Calu3 (cell line): ENCODE measurements at regions not wholly inside any gene's neighbourhood (a gene's known extent, or its start where the extent isn't known, plus 50 kb on each side); places are given as distances from the start of the nearest gene placed in this dataset.

Source experiments
- BruUV-seq: library from RNA; stranded (reverse); fragments of 400-500 nt; replicated peaks from 2 replicates; lab custom pipeline; 2021; lab: Mats Ljungman, UMichigan
- CTCF ChIA-PET: fragments of 300-600 bp; sonication (Branson Sonifier 250); formaldehyde crosslinking; loops from one replicate; lab custom pipeline; 2022; ENCODE audit warnings: antibody characterized with exemption; lab: Charles Lee
- DNase-seq: peaks from one replicate; pipeline ENCODE4 v3.0.0; 2022
- H3K27ac Mint-ChIP-seq: one replicate; pipeline ENCODE4 v1.8.0; 2022; ENCODE audit warnings: mixed read lengths; ENCODE audit not compliant: unreplicated experiment
- H3K27me3 Mint-ChIP-seq: one replicate; pipeline ENCODE4 v1.8.0; 2022; ENCODE audit warnings: mixed read lengths; ENCODE audit not compliant: unreplicated experiment
- H3K36me3 Mint-ChIP-seq: one replicate; pipeline ENCODE4 v1.8.0; 2022; ENCODE audit warnings: mild to moderate bottlenecking, moderate library complexity, mixed read lengths; ENCODE audit not compliant: insufficient read depth, unreplicated experiment
- H3K4me1 Mint-ChIP-seq: one replicate; pipeline ENCODE4 v1.8.0; 2022; ENCODE audit warnings: mild to moderate bottlenecking, low read depth, mixed read lengths; ENCODE audit not compliant: unreplicated experiment
- H3K4me3 Mint-ChIP-seq: one replicate; pipeline ENCODE4 v1.8.0; 2022; ENCODE audit warnings: mild to moderate bottlenecking, low read depth, moderate library complexity, mixed read lengths; ENCODE audit not compliant: unreplicated experiment
- H3K9me3 Mint-ChIP-seq: one replicate; pipeline ENCODE4 v1.8.0; 2022; ENCODE audit warnings: low read depth, mixed read lengths; ENCODE audit not compliant: unreplicated experiment
- intact Hi-C: fragments of 100-400 bp; cut with micrococcal nuclease; formaldehyde crosslinking; loops from one replicate; pipeline ENCODE4 v1.10.0; 2022; ENCODE audit not compliant: unreplicated experiment
- TF ChIP-seq, protein P1 (sequence below): fragments of 200-600 bp; IDR thresholded peaks from one replicate; pipeline ENCODE4 v1.8.0; 2022; ENCODE audit warnings: antibody characterized with exemption; ENCODE audit not compliant: unreplicated experiment

DNA sequence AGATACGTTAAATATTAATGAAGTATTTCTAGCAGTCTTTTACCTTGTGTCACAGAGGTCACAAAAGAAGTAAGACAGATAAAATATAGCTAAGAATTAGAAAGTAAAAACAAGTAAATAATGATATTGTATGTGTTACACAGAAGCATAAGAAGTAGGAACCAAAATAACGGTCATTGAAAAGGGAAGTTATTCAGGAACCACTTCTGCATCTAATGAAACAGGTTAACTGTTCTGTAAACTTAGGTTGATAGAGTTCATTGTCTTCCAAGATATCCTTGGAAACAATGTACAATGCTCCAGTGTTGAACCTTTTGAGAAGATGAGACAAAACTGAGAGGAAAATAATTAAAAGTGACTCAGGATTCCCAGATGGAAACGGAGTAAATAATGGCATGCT lies 57.1 kb upstream of the CD302 start:
- DNase-seq, result no peak
- TF ChIP-seq, protein P1, sequence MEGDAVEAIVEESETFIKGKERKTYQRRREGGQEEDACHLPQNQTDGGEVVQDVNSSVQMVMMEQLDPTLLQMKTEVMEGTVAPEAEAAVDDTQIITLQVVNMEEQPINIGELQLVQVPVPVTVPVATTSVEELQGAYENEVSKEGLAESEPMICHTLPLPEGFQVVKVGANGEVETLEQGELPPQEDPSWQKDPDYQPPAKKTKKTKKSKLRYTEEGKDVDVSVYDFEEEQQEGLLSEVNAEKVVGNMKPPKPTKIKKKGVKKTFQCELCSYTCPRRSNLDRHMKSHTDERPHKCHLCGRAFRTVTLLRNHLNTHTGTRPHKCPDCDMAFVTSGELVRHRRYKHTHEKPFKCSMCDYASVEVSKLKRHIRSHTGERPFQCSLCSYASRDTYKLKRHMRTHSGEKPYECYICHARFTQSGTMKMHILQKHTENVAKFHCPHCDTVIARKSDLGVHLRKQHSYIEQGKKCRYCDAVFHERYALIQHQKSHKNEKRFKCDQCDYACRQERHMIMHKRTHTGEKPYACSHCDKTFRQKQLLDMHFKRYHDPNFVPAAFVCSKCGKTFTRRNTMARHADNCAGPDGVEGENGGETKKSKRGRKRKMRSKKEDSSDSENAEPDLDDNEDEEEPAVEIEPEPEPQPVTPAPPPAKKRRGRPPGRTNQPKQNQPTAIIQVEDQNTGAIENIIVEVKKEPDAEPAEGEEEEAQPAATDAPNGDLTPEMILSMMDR, result no peak
- CTCF ChIA-PET, result interaction anchor here (0.6 kb wide), 1 partner anchor 386 kb away, joined by 7 read pairs; no protein-coding TSS in a partner anchor
- no TSS peak for BruUV-seq
- Mint-ChIP-seq H3K27ac (no peak overlapping the region), H3K36me3 (peaks cover 6% of the 10 kb centered on the region), H3K4me1 (no peaks in the 10 kb centered on the region), H3K9me3 (no peaks in the 10 kb centered on the region), H3K4me3 (no peak overlapping the region), H3K27me3 (no peaks in the 10 kb centered on the region)
- intact Hi-C loops, result no loop called here

GRCh38 chr2:159854481-159854880 lies 56.5 kb upstream of the CD302 start:
- Mint-ChIP-seq H3K27me3 (no peaks in the 10 kb centered on the region), H3K4me1 (no peaks in the 10 kb centered on the region), H3K9me3 (no peaks in the 10 kb centered on the region), H3K27ac (no peak overlapping the region), H3K4me3 (no peak overlapping the region), H3K36me3 (peaks cover 6% of the 10 kb centered on the region)
- intact Hi-C loops, result no loop called here
- TF ChIP-seq, protein P1, result no peak
- CTCF ChIA-PET, result interaction anchor here (0.6 kb wide), 1 partner anchor 385 kb away, joined by 7 read pairs; no protein-coding TSS in a partner anchor
- no peak for DNase-seq
- BruUV-seq, result no TSS peak

DNA sequence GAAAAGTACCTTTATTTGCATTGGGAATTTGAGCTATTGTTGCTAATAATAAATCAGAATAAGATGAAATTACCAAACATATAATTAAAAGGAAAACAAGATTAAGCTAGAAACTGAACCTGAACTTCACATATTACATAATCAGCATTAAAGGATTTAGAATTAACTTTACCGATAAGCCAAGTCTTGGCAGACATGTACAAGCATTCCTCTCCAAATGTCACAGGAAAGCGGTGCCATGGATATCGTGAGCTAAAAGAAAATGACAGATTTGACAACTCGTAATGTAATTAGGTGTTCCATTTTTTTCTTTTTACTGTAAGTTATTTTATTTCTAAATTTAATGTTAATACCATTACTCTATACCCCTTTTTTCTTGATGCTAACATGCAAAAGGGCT lies 55.1 kb upstream of the CD302 start:
- Mint-ChIP-seq H3K4me1 (no peaks in the 10 kb centered on the region), H3K36me3 (peaks cover 6% of the 10 kb centered on the region), H3K9me3 (no peaks in the 10 kb centered on the region), H3K27ac (no peak overlapping the region), H3K27me3 (no peaks in the 10 kb centered on the region), H3K4me3 (no peak overlapping the region)
- BruUV-seq, result no TSS peak
- intact Hi-C loops, result no loop called here
- TF ChIP-seq, protein P1, result no peak
- CTCF ChIA-PET, result no interaction called here
- no peak for DNase-seq

DNA sequence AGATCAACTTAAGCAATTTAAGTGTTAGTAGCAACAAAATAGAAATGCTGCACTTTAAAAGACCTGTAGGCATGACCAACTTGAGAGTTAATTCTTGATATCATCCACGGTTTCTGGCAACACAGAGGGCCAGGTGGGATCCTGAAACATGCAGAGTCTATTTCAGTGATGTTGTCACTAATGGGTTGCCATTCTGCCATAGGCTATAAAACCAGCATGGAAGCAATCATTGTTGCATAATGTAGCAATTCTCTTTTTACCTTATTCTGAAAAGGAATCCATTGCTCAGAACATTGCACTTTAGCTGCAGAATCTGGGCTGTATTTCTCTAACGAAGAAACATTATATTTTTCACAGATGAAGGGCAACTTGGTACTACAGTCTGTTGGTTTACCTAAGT lies 53.9 kb upstream of the CD302 start:
- no peak for DNase-seq
- intact Hi-C loops, result no loop called here
- CTCF ChIA-PET, result no interaction called here
- Mint-ChIP-seq H3K4me3 (no peak overlapping the region), H3K9me3 (no peaks in the 10 kb centered on the region), H3K4me1 (no peaks in the 10 kb centered on the region), H3K27ac (no peak overlapping the region), H3K27me3 (no peaks in the 10 kb centered on the region), H3K36me3 (peaks cover 6% of the 10 kb centered on the region)
- BruUV-seq, result no TSS peak
- TF ChIP-seq, protein P1, result no peak
